HG02870 (cell line): ENCODE measurements at regions not wholly inside any gene's neighbourhood (a gene's known extent, or its start where the extent isn't known, plus 50 kb on each side); places are given as distances from the start of the nearest gene placed in this dataset.

ENCODE experiments used
- ATAC-seq: cut with Tn5 transposase; IDR thresholded peaks from one replicate; pipeline ENCODE4 v1.9.1; 2021; ENCODE audit warnings: mild to moderate bottlenecking, moderate library complexity; ENCODE audit not compliant: unreplicated experiment

GRCh38 chr14:22513066-22513812 is 75.8 kb downstream of the DAD1 start:
- ATAC-seq: no peak

GRCh38 chr14:22512106-22512814 is 76.8 kb downstream of the DAD1 start:
- no peak for ATAC-seq

GRCh38 chr14:22510527-22511110 is 78.4 kb downstream of the DAD1 start:
- ATAC-seq: no peak

- ATAC-seq: no peak
These were observed 79.2 kb downstream of the DAD1 start for GRCh38 chr14:22509751-22510300.

GRCh38 chr14:22509036-22509709 is 79.9 kb downstream of the DAD1 start:
- ATAC-seq: no peak

- no peak for ATAC-seq
These were observed 80.4 kb downstream of the DAD1 start for GRCh38 chr14:22508662-22509035.

GRCh38 chr14:22508150-22508457 is 80.9 kb downstream of the DAD1 start:
- ATAC-seq: no peak

- no peak for ATAC-seq
These were observed 82.2 kb downstream of the DAD1 start for GRCh38 chr14:22506778-22507351.

GRCh38 chr14:22506378-22506710 is 82.7 kb downstream of the DAD1 start:
- ATAC-seq: peak; percentile 1

- ATAC-seq: peak; percentile 35
These were observed 83.2 kb downstream of the DAD1 start for GRCh38 chr14:22505697-22506377.

- ATAC-seq: peak; percentile 0
These were observed 83.7 kb downstream of the DAD1 start for GRCh38 chr14:22505309-22505696.

GRCh38 chr14:22502551-22502950 is 86.5 kb downstream of the DAD1 start:
- ATAC-seq: no peak

GRCh38 chr14:22502007-22502406 is 87.0 kb downstream of the DAD1 start:
- ATAC-seq: no peak

- no peak for ATAC-seq
These were observed 87.9 kb downstream of the DAD1 start for GRCh38 chr14:22500954-22501726.

GRCh38 chr14:22500525-22500924 is 88.5 kb downstream of the DAD1 start:
- ATAC-seq: no peak

GRCh38 chr14:22497671-22498093 is 91.3 kb downstream of the DAD1 start:
- no peak for ATAC-seq

GRCh38 chr14:22497144-22497423 is 91.9 kb downstream of the DAD1 start:
- no peak for ATAC-seq

GRCh38 chr14:22494486-22495135 is 94.4 kb downstream of the DAD1 start:
- ATAC-seq: no peak

- ATAC-seq: no peak
These were observed 95.3 kb downstream of the DAD1 start for GRCh38 chr14:22493753-22494152.
